Activated naive CD8-positive, alpha-beta T cell (primary cell): ENCODE measurements at regions not wholly inside any gene's neighbourhood (a gene's known extent, or its start where the extent isn't known, plus 50 kb on each side); places are given as distances from the start of the nearest gene placed in this dataset.
"Not testable (repeated sequence)": the region's sequence is repeated elsewhere in the genome, so short reads cannot be mapped to it uniquely, and the experiment has no call there.

Experiments
- H3K27ac Mint-ChIP-seq: one replicate; pipeline ENCODE4 v1.8.0; 2021; ENCODE audit warnings: mixed read lengths
- H3K27me3 Mint-ChIP-seq: one replicate; pipeline ENCODE4 v1.8.0; 2021; ENCODE audit warnings: mixed read lengths
- H3K36me3 Mint-ChIP-seq: one replicate; pipeline ENCODE4 v1.8.0; 2021; ENCODE audit warnings: mixed read lengths
- H3K4me1 Mint-ChIP-seq: one replicate; pipeline ENCODE4 v1.8.0; 2021; ENCODE audit warnings: low read depth, mixed read lengths
- H3K4me3 Mint-ChIP-seq: one replicate; pipeline ENCODE4 v1.8.0; 2021; ENCODE audit warnings: mild to moderate bottlenecking, mixed read lengths
- H3K9me3 Mint-ChIP-seq: one replicate; pipeline ENCODE4 v1.8.0; 2021; ENCODE audit warnings: low read depth, mixed read lengths

DNA sequence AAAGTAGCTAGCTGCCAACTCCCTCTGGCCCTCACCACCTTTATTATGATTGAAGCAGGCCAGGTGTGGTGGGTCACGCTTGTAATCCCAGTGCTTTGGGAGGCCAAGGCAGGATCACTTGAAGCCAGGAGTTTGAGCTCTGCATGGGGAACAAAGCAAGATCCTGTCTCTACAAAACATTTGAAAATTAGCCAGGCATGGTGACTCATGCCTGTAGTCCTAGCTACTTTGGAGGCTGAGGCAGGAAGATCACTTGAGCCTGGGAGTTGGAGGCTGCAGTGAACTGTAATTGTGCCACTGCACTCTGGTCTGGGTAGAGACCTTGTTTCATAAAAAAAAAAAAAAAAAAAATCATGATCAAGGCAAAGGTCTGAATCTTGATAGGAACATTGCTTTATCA, 467.0 kb upstream of the DIPK2B start:
- no peaks in the 10 kb centered on the region for H3K9me3 Mint-ChIP-seq
- no peak overlapping the region for H3K27ac Mint-ChIP-seq
- no peaks in the 10 kb centered on the region for H3K4me1 Mint-ChIP-seq
- no peak overlapping the region for H3K4me3 Mint-ChIP-seq
- no peaks in the 10 kb centered on the region for H3K27me3 Mint-ChIP-seq
- H3K36me3 Mint-ChIP-seq: no peaks in the 10 kb centered on the region

- Mint-ChIP-seq H3K9me3 (no peaks in the 10 kb centered on the region), H3K4me1 (no peaks in the 10 kb centered on the region), H3K4me3 (no peak overlapping the region), H3K27me3 (no peaks in the 10 kb centered on the region), H3K27ac (no peak overlapping the region), H3K36me3 (no peaks in the 10 kb centered on the region)
Observed at GRCh38 chrX:45664727-45665290, 464.1 kb upstream of the DIPK2B start.

- Mint-ChIP-seq H3K27ac (no peak overlapping the region), H3K9me3 (peaks cover 3% of the 10 kb centered on the region)
Observed at GRCh38 chrX:45660477-45660876, 459.8 kb upstream of the DIPK2B start.

DNA sequence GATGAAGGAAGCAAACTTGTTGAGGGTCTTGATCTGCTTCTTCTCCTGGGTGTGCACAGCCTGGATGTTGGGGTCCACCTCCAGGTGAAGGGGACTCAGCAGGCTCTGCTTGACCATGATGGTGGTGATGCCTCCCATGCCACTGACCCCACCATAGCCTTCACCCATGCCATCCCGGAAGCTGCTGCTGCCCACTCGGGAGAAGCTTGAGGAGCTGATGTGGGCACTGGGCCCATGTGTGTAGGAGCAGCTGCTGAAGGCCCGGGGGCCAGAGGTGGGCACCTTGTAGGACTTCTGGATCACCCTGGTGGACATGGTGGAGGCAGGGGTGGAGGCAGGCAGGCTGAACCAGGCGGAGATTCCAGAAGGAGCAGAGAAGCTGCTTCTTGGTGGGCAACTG, 432.7 kb upstream of the DIPK2B start:
- H3K4me3 Mint-ChIP-seq: no peak overlapping the region
- H3K27ac Mint-ChIP-seq: no peak overlapping the region
- no peaks in the 10 kb centered on the region for H3K9me3 Mint-ChIP-seq
- peaks cover 1% of the 10 kb centered on the region for H3K27me3 Mint-ChIP-seq
- H3K4me1 Mint-ChIP-seq: no peaks in the 10 kb centered on the region
- H3K36me3 Mint-ChIP-seq: no peaks in the 10 kb centered on the region

More at GRCh38 chrX:45660477-45660876, 459.8 kb upstream of the DIPK2B start:
- Mint-ChIP-seq H3K36me3 (peaks cover 2% of the 10 kb centered on the region), H3K27me3 (no peaks in the 10 kb centered on the region), H3K4me3 (no peak overlapping the region), H3K4me1 (no peaks in the 10 kb centered on the region)

DNA sequence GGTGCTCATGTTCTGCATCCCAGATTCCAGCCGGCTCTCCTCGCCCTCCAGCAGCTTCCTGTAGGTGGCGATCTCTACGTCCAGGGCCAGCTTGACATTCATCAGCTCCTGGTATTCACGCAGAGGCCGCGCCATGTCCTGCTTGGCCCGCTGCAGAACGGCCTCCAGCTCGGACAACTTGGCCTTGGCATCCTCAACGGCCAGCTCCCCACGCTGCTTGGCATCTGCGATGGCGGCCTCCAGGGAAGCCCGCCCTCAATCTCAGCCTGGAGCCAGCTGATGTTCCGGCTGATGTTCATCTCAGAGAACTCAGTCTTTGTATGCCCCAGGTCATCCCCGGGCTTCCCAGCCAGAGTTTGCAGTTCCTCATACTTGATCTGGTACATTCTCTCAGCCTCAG, 431.8 kb upstream of the DIPK2B start:
- Mint-ChIP-seq H3K4me3 (no peak overlapping the region), H3K27me3 (peaks cover 1% of the 10 kb centered on the region), H3K9me3 (no peaks in the 10 kb centered on the region), H3K36me3 (no peaks in the 10 kb centered on the region), H3K4me1 (no peaks in the 10 kb centered on the region), H3K27ac (no peak overlapping the region)

DNA sequence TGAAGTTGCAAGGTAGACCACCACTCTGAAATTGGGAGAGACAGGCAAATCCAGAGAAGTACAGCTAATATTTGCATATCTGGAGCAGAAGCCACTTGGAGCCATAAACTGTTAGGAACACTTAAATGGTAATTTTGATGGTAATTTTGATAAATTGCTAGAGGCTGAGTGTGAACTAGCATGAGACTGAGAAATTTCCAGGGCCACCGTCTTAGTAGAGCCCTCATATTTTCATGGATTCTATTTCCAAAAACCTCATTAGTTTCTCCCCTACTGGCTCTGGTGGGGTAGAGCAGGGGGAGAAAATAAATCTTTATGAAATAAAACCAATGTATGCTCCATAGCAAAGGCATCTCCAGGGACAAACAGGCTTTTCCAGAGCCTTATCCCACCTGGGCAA, 429.4 kb upstream of the DIPK2B start:
- Mint-ChIP-seq H3K27ac (no peak overlapping the region), H3K9me3 (no peaks in the 10 kb centered on the region), H3K27me3 (no peaks in the 10 kb centered on the region), H3K4me1 (no peaks in the 10 kb centered on the region), H3K36me3 (no peaks in the 10 kb centered on the region), H3K4me3 (no peak overlapping the region)

- H3K4me3 Mint-ChIP-seq: no peak overlapping the region
- no peaks in the 10 kb centered on the region for H3K9me3 Mint-ChIP-seq
- no peaks in the 10 kb centered on the region for H3K36me3 Mint-ChIP-seq
- H3K27ac Mint-ChIP-seq: no peak overlapping the region
- H3K4me1 Mint-ChIP-seq: no peaks in the 10 kb centered on the region
- no peaks in the 10 kb centered on the region for H3K27me3 Mint-ChIP-seq
Observed at GRCh38 chrX:45628041-45628440, 427.4 kb upstream of the DIPK2B start.

DNA sequence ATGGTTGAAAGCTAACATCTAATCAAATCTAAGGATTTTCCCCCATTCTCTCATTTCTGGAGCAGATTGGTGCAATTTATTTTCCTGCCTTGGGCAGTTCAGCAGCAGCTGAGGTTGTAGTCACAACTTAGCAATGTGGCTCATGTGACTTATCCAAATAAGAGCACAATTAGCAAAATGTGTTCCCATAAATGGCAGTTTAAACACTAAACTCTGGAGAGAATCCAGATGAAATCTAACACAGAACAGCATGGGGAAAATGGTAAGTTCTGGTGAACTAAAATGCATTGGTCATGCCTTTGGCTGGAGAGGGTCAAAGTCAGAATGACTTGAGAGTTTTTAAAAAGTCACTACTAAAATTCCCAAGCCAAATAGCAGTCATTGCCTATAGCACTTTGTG, 422.6 kb upstream of the DIPK2B start:
- no peaks in the 10 kb centered on the region for H3K36me3 Mint-ChIP-seq
- H3K4me1 Mint-ChIP-seq: peaks cover 5% of the 10 kb centered on the region
- H3K4me3 Mint-ChIP-seq: no peak overlapping the region
- no peaks in the 10 kb centered on the region for H3K9me3 Mint-ChIP-seq
- no peak overlapping the region for H3K27ac Mint-ChIP-seq
- no peaks in the 10 kb centered on the region for H3K27me3 Mint-ChIP-seq

GRCh38 chrX:45622538-45622937, 421.9 kb upstream of the DIPK2B start:
- H3K27ac Mint-ChIP-seq: peak overlapping the region; percentile 75
- H3K36me3 Mint-ChIP-seq: no peaks in the 10 kb centered on the region
- no peak overlapping the region for H3K4me3 Mint-ChIP-seq
- H3K27me3 Mint-ChIP-seq: no peaks in the 10 kb centered on the region
- H3K4me1 Mint-ChIP-seq: peaks cover 5% of the 10 kb centered on the region
- peaks cover 4% of the 10 kb centered on the region for H3K9me3 Mint-ChIP-seq

DNA sequence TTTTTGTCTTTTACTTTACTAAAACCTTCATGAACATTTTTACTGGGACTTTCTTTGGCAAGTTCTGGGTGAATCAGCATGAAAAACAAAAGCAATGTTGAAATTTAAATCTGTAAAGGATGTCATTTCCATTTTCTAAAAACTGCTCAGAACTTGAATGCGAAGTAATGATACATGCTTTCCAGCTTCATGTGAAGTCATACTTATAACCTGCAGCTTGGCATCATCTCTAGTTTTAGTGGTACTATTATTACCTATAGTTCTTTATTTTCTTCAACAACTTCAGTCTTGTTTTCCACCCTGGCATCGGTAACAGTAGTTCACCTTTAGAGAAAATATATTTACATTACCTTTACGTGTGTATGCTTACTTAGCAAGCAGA, 421.4 kb upstream of the DIPK2B start:
- Mint-ChIP-seq H3K9me3 (peaks cover 4% of the 10 kb centered on the region), H3K27me3 (no peaks in the 10 kb centered on the region), H3K36me3 (no peaks in the 10 kb centered on the region), H3K4me3 (no peak overlapping the region), H3K4me1 (peaks cover 5% of the 10 kb centered on the region), H3K27ac (peak overlapping the region; percentile 75)

DNA sequence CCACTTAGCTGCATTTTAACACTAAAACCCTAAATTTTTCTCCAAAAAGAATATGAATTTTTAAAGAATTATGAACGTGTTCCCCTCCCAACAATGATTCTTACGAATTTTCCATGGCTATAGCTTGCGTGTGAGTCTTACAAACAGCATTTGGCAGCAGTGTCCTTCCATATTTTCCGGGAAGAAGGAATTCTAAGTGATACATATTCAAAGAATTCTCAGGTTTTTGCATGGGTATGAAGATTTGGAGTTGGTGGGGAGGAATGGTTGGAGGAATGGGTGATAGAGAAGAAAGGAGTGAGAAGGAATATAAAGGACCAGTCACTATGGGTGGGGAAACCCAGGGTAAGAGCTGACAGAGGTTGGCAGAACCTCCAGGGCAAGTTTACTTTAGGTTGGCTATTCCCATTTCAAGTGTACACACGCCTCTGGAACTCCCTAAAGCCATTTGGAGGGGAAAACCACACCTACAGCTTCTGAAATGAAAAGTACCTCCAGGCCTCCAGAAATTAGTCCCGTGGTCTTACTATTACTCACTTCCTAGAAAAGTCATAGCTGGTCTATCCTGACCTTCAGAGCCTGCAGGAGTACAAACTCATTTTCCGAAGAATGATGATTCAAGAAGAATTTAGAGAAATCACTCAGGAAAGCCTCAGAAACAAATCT, 420.8 kb upstream of the DIPK2B start:
- H3K4me1 Mint-ChIP-seq: peaks cover 5% of the 10 kb centered on the region
- no peak overlapping the region for H3K4me3 Mint-ChIP-seq
- H3K27ac Mint-ChIP-seq: no peak overlapping the region
- H3K9me3 Mint-ChIP-seq: peaks cover 4% of the 10 kb centered on the region
- no peaks in the 10 kb centered on the region for H3K36me3 Mint-ChIP-seq
- H3K27me3 Mint-ChIP-seq: no peaks in the 10 kb centered on the region

DNA sequence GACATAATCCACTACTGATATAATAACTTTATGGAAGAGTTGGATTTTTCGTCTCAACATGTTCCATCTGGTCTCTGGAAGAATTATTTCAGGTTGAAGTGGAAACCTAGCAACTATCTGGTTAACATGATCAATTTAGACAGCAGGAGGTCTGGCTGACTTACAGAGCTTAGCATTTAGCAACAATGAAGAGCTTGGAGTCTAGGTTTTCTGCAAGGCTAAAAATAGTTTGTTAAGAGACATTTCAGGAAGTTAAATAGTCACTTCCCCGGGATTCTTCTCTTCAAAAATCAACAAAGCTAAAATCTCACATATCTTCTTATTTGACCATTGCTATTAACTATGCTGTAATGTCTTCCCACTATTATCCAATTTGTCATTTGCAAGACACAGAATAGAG, 418.6 kb upstream of the DIPK2B start:
- Mint-ChIP-seq H3K4me1 (peaks cover 12% of the 10 kb centered on the region), H3K27me3 (no peaks in the 10 kb centered on the region), H3K9me3 (peaks cover 4% of the 10 kb centered on the region), H3K36me3 (no peaks in the 10 kb centered on the region), H3K4me3 (no peak overlapping the region), H3K27ac (no peak overlapping the region)

- not testable (repeated sequence) for H3K27me3 Mint-ChIP-seq, H3K4me3 Mint-ChIP-seq, H3K9me3 Mint-ChIP-seq, H3K27ac Mint-ChIP-seq, H3K4me1 Mint-ChIP-seq, H3K36me3 Mint-ChIP-seq
Observed at GRCh38 chrX:45615591-45615990, 414.9 kb upstream of the DIPK2B start.

GRCh38 chrX:45614853-45615252, 414.2 kb upstream of the DIPK2B start:
- Mint-ChIP-seq H3K4me1 (peaks cover 9% of the 10 kb centered on the region), H3K36me3 (peaks cover 2% of the 10 kb centered on the region), H3K27me3 (no peaks in the 10 kb centered on the region), H3K9me3 (peaks cover 4% of the 10 kb centered on the region), H3K27ac (no peak overlapping the region), H3K4me3 (no peak overlapping the region)

DNA sequence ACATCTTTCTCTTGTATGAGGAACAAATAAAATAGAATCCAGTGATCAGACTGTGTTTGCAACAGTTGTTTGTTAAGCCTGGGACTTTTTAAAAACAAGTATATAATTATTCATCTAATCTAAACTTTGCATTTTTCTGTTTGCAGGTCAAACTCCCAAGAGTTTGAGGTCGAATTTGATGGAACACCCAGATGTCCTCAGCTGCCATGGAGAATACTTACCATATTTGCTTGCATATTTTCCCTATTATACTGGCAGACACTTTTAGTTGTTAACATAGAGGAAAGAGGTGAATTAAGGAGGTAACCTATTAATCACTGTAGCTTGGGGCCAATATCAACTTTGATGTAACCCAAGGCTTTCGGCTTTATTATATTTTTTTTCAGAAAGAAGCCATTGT, 401.5 kb upstream of the DIPK2B start:
- no peaks in the 10 kb centered on the region for H3K36me3 Mint-ChIP-seq
- no peaks in the 10 kb centered on the region for H3K27me3 Mint-ChIP-seq
- H3K4me1 Mint-ChIP-seq: no peaks in the 10 kb centered on the region
- H3K9me3 Mint-ChIP-seq: no peaks in the 10 kb centered on the region
- no peak overlapping the region for H3K4me3 Mint-ChIP-seq
- H3K27ac Mint-ChIP-seq: no peak overlapping the region

DNA sequence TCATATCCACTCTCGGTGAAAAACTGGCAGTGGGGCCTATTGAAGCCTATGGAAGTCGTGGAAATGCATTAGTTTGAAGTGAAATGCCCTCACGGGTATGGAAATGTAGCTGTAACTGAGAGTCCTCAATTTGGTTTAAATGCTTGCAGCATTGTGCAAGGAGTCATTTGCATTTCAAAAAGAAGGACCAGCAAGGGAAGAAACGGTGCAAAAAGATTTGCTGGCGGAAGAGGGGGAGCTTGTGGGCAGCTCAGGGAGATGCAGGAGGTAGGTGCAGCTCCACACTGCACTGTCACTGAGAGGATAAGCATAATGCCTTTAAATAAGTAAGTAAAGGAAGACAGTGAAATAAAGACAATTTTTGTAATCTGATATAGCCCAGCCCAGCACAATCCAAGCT, 400.4 kb upstream of the DIPK2B start:
- Mint-ChIP-seq H3K9me3 (no peaks in the 10 kb centered on the region), H3K36me3 (no peaks in the 10 kb centered on the region)

More for the DNA sequence above, 400.4 kb upstream of the DIPK2B start:
- H3K4me1 Mint-ChIP-seq: no peaks in the 10 kb centered on the region
- no peak overlapping the region for H3K27ac Mint-ChIP-seq
- H3K4me3 Mint-ChIP-seq: no peak overlapping the region
- no peaks in the 10 kb centered on the region for H3K27me3 Mint-ChIP-seq
